ENCODE measurements at regions not wholly inside any gene's neighbourhood (a gene's known extent, or its start where the extent isn't known, plus 50 kb on each side); places are given as distances from the start of the nearest gene placed in this dataset.

DNA sequence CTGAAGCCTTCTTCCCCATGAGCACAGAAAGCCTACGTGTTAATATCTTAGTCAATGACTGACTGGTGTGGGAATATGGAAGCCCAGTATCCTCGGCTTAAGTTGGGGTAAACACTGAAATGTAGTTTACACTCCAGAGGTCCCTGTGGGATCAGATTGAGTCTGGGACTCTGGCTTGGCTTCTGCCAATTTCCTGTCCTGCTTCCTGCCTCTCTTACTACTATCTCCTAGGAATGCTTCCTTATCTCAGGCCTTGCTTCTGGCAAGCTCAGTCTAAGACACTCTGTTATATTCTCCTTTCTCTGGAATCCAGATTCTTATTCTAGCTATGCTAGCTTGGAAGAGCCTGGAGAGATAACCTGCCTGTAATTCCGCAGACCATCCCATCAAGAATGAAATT is 174.0 kb upstream of the LDB2 start:
- no peaks in the 10 kb centered on the region for H3K9me3 ChIP-seq (ENCODE audit: control insufficient read depth, insufficient read depth, low read depth, low read length)
- TF ChIP-seq EZH2 (IDR thresholded peaks at IDR 0.05; ENCODE audit: low read length, missing control alignments), result no peak
- TF ChIP-seq, protein P1, sequence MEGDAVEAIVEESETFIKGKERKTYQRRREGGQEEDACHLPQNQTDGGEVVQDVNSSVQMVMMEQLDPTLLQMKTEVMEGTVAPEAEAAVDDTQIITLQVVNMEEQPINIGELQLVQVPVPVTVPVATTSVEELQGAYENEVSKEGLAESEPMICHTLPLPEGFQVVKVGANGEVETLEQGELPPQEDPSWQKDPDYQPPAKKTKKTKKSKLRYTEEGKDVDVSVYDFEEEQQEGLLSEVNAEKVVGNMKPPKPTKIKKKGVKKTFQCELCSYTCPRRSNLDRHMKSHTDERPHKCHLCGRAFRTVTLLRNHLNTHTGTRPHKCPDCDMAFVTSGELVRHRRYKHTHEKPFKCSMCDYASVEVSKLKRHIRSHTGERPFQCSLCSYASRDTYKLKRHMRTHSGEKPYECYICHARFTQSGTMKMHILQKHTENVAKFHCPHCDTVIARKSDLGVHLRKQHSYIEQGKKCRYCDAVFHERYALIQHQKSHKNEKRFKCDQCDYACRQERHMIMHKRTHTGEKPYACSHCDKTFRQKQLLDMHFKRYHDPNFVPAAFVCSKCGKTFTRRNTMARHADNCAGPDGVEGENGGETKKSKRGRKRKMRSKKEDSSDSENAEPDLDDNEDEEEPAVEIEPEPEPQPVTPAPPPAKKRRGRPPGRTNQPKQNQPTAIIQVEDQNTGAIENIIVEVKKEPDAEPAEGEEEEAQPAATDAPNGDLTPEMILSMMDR (conservative IDR thresholded peaks at IDR 0.05 in 1 of 2, IDR thresholded peaks at IDR 0.05 in 1 of 2; ENCODE audit: low read depth in 1 of 2, low read length in 2 of 2), result no peak
- peaks cover 9% of the 10 kb centered on the region for H3K4me1 ChIP-seq (ENCODE audit: control insufficient read depth, extremely low read depth, insufficient read depth, low read length)
- no peak overlapping the region for H3K27ac ChIP-seq (ENCODE audit: insufficient read depth, low read length)
- no peak overlapping the region for H3K4me3 ChIP-seq (replicated peaks in 1 of 4; ENCODE audit: control extremely low read depth in 1 of 4, insufficient read depth in 1 of 4, low read depth in 3 of 4, low read length in 4 of 4)
- H3K36me3 ChIP-seq (ENCODE audit: control insufficient read depth, insufficient read depth, low read length), result no peaks in the 10 kb centered on the region
- peak in 1 of 2 donors; percentile 60 for DNase-seq (ENCODE audit: low read depth in 2 of 2)
- H3K79me2 ChIP-seq (ENCODE audit: control insufficient read depth, insufficient read depth, low read length), result no peaks in the 10 kb centered on the region
- H2AFZ ChIP-seq (ENCODE audit: low read length), result peak overlapping the region; percentile 31
- H3K9ac ChIP-seq (ENCODE audit: insufficient read depth, low read length), result no peak overlapping the region
- H3K4me2 ChIP-seq (ENCODE audit: extremely low read depth, insufficient read depth, low read length), result no peak overlapping the region
- no peaks in the 10 kb centered on the region for H3K27me3 ChIP-seq (ENCODE audit: control insufficient read depth, insufficient read depth, low read length)
- H4K20me1 ChIP-seq (ENCODE audit: control insufficient read depth, extremely low read depth, insufficient read depth, low read length), result no peaks in the 10 kb centered on the region

GRCh38 chr4:17068891-17069290 is 170.4 kb upstream of the LDB2 start:
- DNase-seq (ENCODE audit: low read depth in 2 of 2), result peak in 1 of 2 donors; percentile 87
- peaks cover 30% of the 10 kb centered on the region for H3K4me1 ChIP-seq (ENCODE audit: control insufficient read depth, extremely low read depth, insufficient read depth, low read length)

DNA sequence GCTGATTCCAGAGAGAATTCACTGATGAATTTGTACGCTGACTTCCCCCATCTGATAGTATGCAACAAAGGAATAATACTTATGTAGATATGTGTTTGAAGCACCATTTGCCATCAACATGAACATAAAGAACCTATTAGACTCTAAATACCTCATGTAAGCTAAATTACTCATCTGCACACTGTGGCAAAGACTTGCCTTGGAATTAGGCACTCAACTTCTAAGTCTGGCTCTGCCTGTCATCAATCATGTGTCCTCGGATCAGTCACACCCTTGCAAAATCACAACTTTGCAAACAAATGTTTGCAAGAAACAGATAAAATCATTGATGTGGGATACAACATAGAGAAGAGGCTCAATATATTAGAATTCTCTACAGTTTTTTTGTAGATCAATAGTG is 169.9 kb upstream of the LDB2 start:
- H3K27me3 ChIP-seq (ENCODE audit: control insufficient read depth, insufficient read depth, low read length), result no peaks in the 10 kb centered on the region
- H3K27ac ChIP-seq (ENCODE audit: insufficient read depth, low read length), result no peak overlapping the region
- TF ChIP-seq, protein P1 (conservative IDR thresholded peaks at IDR 0.05 in 1 of 2, IDR thresholded peaks at IDR 0.05 in 1 of 2; ENCODE audit: low read depth in 1 of 2, low read length in 2 of 2), result no peak
- no peak for TF ChIP-seq EZH2 (IDR thresholded peaks at IDR 0.05; ENCODE audit: low read length, missing control alignments)
- peaks cover 30% of the 10 kb centered on the region for H3K4me1 ChIP-seq (ENCODE audit: control insufficient read depth, extremely low read depth, insufficient read depth, low read length)
- no peaks in the 10 kb centered on the region for H3K79me2 ChIP-seq (ENCODE audit: control insufficient read depth, insufficient read depth, low read length)
- H3K4me2 ChIP-seq (ENCODE audit: extremely low read depth, insufficient read depth, low read length), result no peak overlapping the region
- no peaks in the 10 kb centered on the region for H3K9me3 ChIP-seq (ENCODE audit: control insufficient read depth, insufficient read depth, low read depth, low read length)
- no peak overlapping the region for H3K9ac ChIP-seq (ENCODE audit: insufficient read depth, low read length)
- no peaks in the 10 kb centered on the region for H4K20me1 ChIP-seq (ENCODE audit: control insufficient read depth, extremely low read depth, insufficient read depth, low read length)
- DNase-seq (ENCODE audit: low read depth in 2 of 2), result peak; percentile 44 to 65
- H3K36me3 ChIP-seq (ENCODE audit: control insufficient read depth, insufficient read depth, low read length), result no peaks in the 10 kb centered on the region
- H3K4me3 ChIP-seq (replicated peaks in 1 of 4; ENCODE audit: control extremely low read depth in 1 of 4, insufficient read depth in 1 of 4, low read depth in 3 of 4, low read length in 4 of 4), result no peak overlapping the region
- no peak overlapping the region for H2AFZ ChIP-seq (ENCODE audit: low read length)

More at GRCh38 chr4:17068891-17069290, 170.4 kb upstream of the LDB2 start:
- Histone ChIP-seq H3K79me2 (ENCODE audit: control insufficient read depth, insufficient read depth, low read length) (no peaks in the 10 kb centered on the region), H3K9me3 (ENCODE audit: control insufficient read depth, insufficient read depth, low read depth, low read length) (no peaks in the 10 kb centered on the region), H3K27ac (ENCODE audit: insufficient read depth, low read length) (no peak overlapping the region), H3K4me2 (ENCODE audit: extremely low read depth, insufficient read depth, low read length) (no peak overlapping the region), H3K9ac (ENCODE audit: insufficient read depth, low read length) (no peak overlapping the region), H3K36me3 (ENCODE audit: control insufficient read depth, insufficient read depth, low read length) (no peaks in the 10 kb centered on the region), H3K27me3 (ENCODE audit: control insufficient read depth, insufficient read depth, low read length) (no peaks in the 10 kb centered on the region), H2AFZ (ENCODE audit: low read length) (no peak overlapping the region), H3K4me3 (replicated peaks in 1 of 4; ENCODE audit: control extremely low read depth in 1 of 4, insufficient read depth in 1 of 4, low read depth in 3 of 4, low read length in 4 of 4) (no peak overlapping the region), H4K20me1 (ENCODE audit: control insufficient read depth, extremely low read depth, insufficient read depth, low read length) (no peaks in the 10 kb centered on the region)
- TF ChIP-seq, protein P1 (conservative IDR thresholded peaks at IDR 0.05 in 1 of 2, IDR thresholded peaks at IDR 0.05 in 1 of 2; ENCODE audit: low read depth in 1 of 2, low read length in 2 of 2), result no peak
- TF ChIP-seq EZH2 (IDR thresholded peaks at IDR 0.05; ENCODE audit: low read length, missing control alignments), result no peak
